BJ (cell line): ENCODE measurements at regions not wholly inside any gene's neighbourhood (a gene's known extent, or its start where the extent isn't known, plus 50 kb on each side); places are given as distances from the start of the nearest gene placed in this dataset.

Experiments used
- CTCF ChIA-PET: fragments of 350-600 bp; formaldehyde crosslinking; extraction: SDS; loops from one replicate; lab custom pipeline; 2021; ENCODE audit warnings: antibody characterized with exemption, inconsistent platforms; lab: Yijun Ruan, JAX
- POLR2A ChIA-PET: fragments of 300-600 bp; sonication (Branson Sonifier 250); formaldehyde crosslinking; extraction: SDS; loops from one replicate; lab custom pipeline; 2021; ENCODE audit warnings: antibody characterized with exemption; lab: Charles Lee
- DNase-seq: peaks from one replicate; pipeline ENCODE4 v3.0.0-alpha.2; 2011; ENCODE audit warnings: low read depth
- H3K27me3 ChIP-seq: 2 replicates; pipeline ENCODE4 v1.6.0; 2011; ENCODE audit warnings: low read length; ENCODE audit not compliant: control insufficient read depth, insufficient read depth
- H3K36me3 ChIP-seq: 2 replicates; pipeline ENCODE4 v1.5.1; 2011; ENCODE audit warnings: low read length; ENCODE audit not compliant: control insufficient read depth, insufficient read depth
- H3K4me3 ChIP-seq: 2 replicates; pipeline ENCODE4 v1.5.1; 2011; ENCODE audit warnings: low read depth, mild to moderate bottlenecking, control low read depth, low read length
- TF ChIP-seq, protein P1 (sequence below): IDR thresholded peaks from 2 replicates; pipeline ENCODE4 v1.5.1; 2011; ENCODE audit warnings: low read depth, mild to moderate bottlenecking, control low read depth, inconsistent platforms, low read length, moderate library complexity; ENCODE audit not compliant: insufficient read depth

DNA sequence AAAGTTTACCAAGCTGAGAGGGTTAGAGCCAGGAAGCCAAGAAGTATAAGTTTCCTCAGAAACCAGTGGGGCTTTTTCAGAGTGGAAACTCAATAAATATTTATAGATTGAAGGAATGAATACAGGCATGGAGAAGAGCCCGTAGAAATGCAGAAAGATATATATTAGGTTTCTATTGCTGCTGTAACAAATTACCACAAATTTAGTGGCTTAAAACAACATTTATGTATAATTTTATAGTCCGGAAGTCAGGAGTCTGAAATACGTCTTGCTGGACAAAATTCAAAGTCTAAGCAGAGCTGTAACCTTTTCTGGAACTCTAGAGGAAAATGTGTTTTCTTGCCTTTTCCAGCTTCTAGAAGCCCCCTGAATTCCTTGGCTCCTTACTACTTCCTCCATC lies 107.3 kb upstream of the SEMA3D start:
- Histone ChIP-seq H3K36me3 (no peaks in the 10 kb centered on the region), H3K4me3 (no peak overlapping the region), H3K27me3 (no peaks in the 10 kb centered on the region)
- POLR2A ChIA-PET: no interaction called here
- CTCF ChIA-PET: no interaction called here
- no peak for DNase-seq
- TF ChIP-seq, protein P1, sequence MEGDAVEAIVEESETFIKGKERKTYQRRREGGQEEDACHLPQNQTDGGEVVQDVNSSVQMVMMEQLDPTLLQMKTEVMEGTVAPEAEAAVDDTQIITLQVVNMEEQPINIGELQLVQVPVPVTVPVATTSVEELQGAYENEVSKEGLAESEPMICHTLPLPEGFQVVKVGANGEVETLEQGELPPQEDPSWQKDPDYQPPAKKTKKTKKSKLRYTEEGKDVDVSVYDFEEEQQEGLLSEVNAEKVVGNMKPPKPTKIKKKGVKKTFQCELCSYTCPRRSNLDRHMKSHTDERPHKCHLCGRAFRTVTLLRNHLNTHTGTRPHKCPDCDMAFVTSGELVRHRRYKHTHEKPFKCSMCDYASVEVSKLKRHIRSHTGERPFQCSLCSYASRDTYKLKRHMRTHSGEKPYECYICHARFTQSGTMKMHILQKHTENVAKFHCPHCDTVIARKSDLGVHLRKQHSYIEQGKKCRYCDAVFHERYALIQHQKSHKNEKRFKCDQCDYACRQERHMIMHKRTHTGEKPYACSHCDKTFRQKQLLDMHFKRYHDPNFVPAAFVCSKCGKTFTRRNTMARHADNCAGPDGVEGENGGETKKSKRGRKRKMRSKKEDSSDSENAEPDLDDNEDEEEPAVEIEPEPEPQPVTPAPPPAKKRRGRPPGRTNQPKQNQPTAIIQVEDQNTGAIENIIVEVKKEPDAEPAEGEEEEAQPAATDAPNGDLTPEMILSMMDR: no peak

DNA sequence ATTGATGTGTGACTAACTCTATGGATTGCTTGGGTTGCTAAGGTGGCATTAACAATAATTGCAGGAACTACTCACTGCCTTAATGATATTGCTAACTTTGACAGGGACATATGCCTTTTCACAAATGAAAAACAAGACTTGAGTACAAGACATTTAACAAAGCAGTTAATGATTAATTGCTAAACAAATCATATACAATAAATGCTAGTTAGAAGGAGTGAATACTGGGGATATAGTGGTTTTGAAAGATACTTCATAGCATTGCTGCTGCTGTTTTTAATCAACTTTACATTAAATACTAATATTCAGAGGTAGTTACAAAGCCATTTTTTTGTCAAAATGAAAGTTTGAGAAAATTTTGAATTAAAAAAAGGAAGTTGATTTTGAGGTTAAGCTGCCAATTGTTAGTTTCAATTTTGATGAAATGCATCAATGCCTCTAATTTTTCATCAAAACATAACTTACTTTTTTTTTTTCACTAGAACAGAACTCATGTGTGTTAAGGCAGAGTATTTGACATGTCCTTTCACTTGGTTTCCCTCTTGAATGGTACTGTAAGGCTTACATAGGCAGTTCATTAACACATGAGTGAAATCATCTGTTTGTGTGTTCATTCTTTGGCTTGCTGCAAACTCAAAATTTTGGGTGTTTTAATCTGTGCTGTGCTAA lies 106.2 kb upstream of the SEMA3D start:
- ChIA-PET POLR2A (no interaction called here), CTCF (interaction anchor here (0.6 kb wide), 2 partner anchors 23 to 65 kb away, joined by 3 read pairs; no protein-coding TSS in a partner anchor)
- Histone ChIP-seq H3K36me3 (no peaks in the 10 kb centered on the region), H3K27me3 (no peaks in the 10 kb centered on the region), H3K4me3 (no peak overlapping the region)
- no peak for DNase-seq
- TF ChIP-seq, protein P1: no peak

DNA sequence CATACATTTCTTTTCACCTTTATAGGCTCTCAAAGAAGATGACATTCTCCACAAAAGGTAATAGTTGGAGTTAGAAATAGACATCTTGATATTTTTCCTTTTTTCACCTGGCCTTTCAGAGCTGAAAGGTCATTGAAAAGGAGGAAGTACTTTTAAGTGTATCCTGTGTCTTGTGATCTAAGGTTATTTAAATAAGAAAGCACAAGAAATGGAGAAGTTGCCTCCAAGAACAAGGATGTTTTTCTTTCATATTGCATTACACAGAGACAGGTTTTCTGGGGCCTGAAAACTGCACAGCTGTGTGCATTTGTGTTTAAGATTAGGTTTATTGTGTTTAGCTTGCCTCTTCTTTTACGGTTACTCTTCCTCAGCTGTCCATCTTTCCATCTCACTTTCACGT lies 103.4 kb upstream of the SEMA3D start:
- no peak for DNase-seq
- CTCF ChIA-PET: no interaction called here
- POLR2A ChIA-PET: no interaction called here
- H3K4me3 ChIP-seq: no peak overlapping the region
- H3K36me3 ChIP-seq: no peaks in the 10 kb centered on the region
- H3K27me3 ChIP-seq: no peaks in the 10 kb centered on the region
- TF ChIP-seq, protein P1: no peak

DNA sequence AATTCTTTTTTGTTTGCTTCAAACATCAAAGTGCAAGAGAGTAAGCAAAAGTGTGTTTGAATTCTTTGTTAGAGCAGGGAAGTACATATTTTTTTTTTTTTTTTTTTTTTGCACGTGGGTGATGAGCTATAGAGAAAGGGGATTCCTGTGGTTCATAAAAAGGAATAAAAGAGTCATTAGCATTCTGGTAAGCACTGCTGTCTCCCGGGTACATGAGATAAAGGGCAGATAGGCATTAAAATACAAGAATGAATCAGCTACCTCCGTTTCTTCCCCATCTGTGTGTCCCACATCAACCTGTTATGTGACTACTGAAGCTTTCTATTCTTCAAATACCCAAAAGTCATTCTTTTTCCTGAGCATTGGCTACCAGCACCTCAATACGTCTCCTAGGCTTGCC lies 102.4 kb upstream of the SEMA3D start:
- Histone ChIP-seq H3K4me3 (no peak overlapping the region), H3K36me3 (no peaks in the 10 kb centered on the region), H3K27me3 (no peaks in the 10 kb centered on the region)
- TF ChIP-seq, protein P1: no peak
- CTCF ChIA-PET: interaction anchor here (0.6 kb wide), 1 partner anchor 176 kb away, joined by 3 read pairs; no protein-coding TSS in a partner anchor
- POLR2A ChIA-PET: no interaction called here
- no peak for DNase-seq

DNA sequence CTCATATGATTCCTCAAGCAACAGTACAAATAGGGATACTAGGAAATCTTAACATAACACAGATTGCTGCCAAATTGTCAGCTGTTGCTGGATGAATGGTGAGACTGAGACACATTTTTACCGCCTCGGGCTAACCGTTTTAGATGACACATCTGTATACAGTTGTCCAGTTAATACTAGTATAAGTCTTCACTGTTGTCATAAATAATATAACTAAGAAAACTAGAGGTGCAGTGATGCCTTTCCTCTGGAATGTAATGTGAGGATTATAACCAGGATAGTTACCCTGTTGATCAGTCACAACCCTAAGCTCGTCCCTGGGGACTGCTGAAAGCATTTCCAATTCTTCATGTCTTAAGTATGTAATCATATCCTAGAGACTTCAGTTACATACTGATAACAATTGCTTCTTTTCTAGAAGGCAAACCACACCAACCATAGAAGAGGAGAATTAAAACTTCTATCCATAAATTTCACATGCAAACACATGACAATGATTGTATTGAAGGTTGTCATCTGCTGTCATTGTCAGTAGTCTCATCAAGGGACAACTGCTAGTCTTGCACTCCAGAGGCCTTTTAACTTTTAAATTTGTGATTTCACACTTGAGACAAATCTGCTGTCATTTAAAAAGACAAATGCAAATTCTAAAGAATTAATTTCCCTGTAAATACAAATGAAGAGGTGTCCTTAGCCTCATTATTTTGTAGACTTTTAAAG lies 100.4 kb upstream of the SEMA3D start:
- TF ChIP-seq, protein P1: no peak
- no peaks in the 10 kb centered on the region for H3K27me3 ChIP-seq
- no peaks in the 10 kb centered on the region for H3K36me3 ChIP-seq
- no peak overlapping the region for H3K4me3 ChIP-seq
- ChIA-PET POLR2A (no interaction called here), CTCF (no interaction called here)
- peak; percentile 26 for DNase-seq
